GM21723 (cell line): ENCODE measurements at regions not wholly inside any gene's neighbourhood (a gene's known extent, or its start where the extent isn't known, plus 50 kb on each side); places are given as distances from the start of the nearest gene placed in this dataset.
A peak's percentile ranks its signal among the peaks of the same experiment; 100 is the strongest.

Experiments used
- ATAC-seq: cut with Tn5 transposase; IDR thresholded peaks from one replicate; pipeline ENCODE4 v1.9.1; 2021; ENCODE audit warnings: mild to moderate bottlenecking, moderate library complexity; ENCODE audit not compliant: unreplicated experiment

GRCh38 chr10:29765330-29765729 lies 130.6 kb upstream of the SVIL start:
- ATAC-seq, result no peak

- no peak for ATAC-seq
Observed at GRCh38 chr10:29763396-29763795, 128.6 kb upstream of the SVIL start.

- ATAC-seq, result no peak
Observed at GRCh38 chr10:29761916-29762315, 127.1 kb upstream of the SVIL start.

GRCh38 chr10:29760138-29760900 lies 125.5 kb upstream of the SVIL start:
- ATAC-seq, result no peak

GRCh38 chr10:29757551-29758297 lies 123.0 kb upstream of the SVIL start:
- ATAC-seq, result no peak

GRCh38 chr10:29756451-29756850 lies 121.7 kb upstream of the SVIL start:
- no peak for ATAC-seq

- ATAC-seq, result no peak
Observed at GRCh38 chr10:29753283-29753682, 118.5 kb upstream of the SVIL start.

GRCh38 chr10:29751684-29752083 lies 116.9 kb upstream of the SVIL start:
- no peak for ATAC-seq

- no peak for ATAC-seq
Observed at GRCh38 chr10:29751240-29751639, 116.5 kb upstream of the SVIL start.

- ATAC-seq, result no peak
Observed at GRCh38 chr10:29749150-29749549, 114.4 kb upstream of the SVIL start.

- no peak for ATAC-seq
Observed at GRCh38 chr10:29748109-29748650, 113.4 kb upstream of the SVIL start.

- ATAC-seq, result no peak
Observed at GRCh38 chr10:29746080-29746797, 111.5 kb upstream of the SVIL start.

GRCh38 chr10:29740981-29741545 lies 106.3 kb upstream of the SVIL start:
- ATAC-seq, result no peak

- no peak for ATAC-seq
Observed at GRCh38 chr10:29738341-29738740, 103.6 kb upstream of the SVIL start.

GRCh38 chr10:29737074-29737593 lies 102.4 kb upstream of the SVIL start:
- ATAC-seq, result no peak

GRCh38 chr10:29736366-29737073 lies 101.7 kb upstream of the SVIL start:
- ATAC-seq, result no peak

- ATAC-seq, result peak; percentile 92
Observed at GRCh38 chr10:29735628-29736365, 101.0 kb upstream of the SVIL start.

GRCh38 chr10:29734962-29735627 lies 100.3 kb upstream of the SVIL start:
- ATAC-seq, result peak; percentile 52

GRCh38 chr10:29734640-29734961 lies 99.8 kb upstream of the SVIL start:
- ATAC-seq, result no peak
